NCI-H2171 treated with DMSO at 0.1 percent for 48 hours (cell line): ENCODE measurements at regions not wholly inside any gene's neighbourhood (a gene's known extent, or its start where the extent isn't known, plus 50 kb on each side); places are given as distances from the start of the nearest gene placed in this dataset.

Experiments
- DNase-seq: peaks from one replicate; lab custom pipeline; 2025; lab: John Stamatoyannopoulos, UW

GRCh38 chr16:82358606-82359221 lies 188.7 kb upstream of the MPHOSPH6 start:
- no peak for DNase-seq

- no peak for DNase-seq
Measured at GRCh38 chr16:82358161-82358560, 188.1 kb upstream of the MPHOSPH6 start.

- no peak for DNase-seq
Measured at GRCh38 chr16:82357237-82357636, 187.2 kb upstream of the MPHOSPH6 start.

DNA sequence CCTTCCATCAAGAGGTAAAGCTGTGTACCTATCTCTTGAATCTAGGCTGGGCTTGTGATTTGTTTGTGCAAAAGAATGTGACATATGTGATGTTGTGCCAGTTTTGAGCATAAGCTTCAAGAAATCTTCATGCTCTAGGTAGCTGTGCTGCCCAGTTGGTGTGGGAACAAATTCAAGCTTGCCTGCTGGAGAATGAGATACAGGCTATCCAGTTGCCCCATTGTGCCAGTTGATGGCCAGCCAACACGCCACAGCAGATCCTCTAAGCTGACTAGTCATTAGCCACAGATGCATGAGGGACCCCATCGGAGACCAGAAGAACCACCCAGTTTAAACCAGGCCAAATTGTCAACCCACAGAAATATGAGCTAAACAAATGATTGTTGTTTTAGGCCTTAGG lies 180.5 kb upstream of the MPHOSPH6 start:
- DNase-seq: no peak

GRCh38 chr16:82345318-82345717 lies 175.3 kb upstream of the MPHOSPH6 start:
- no peak for DNase-seq

GRCh38 chr16:82344157-82344556 lies 174.1 kb upstream of the MPHOSPH6 start:
- DNase-seq: no peak

DNA sequence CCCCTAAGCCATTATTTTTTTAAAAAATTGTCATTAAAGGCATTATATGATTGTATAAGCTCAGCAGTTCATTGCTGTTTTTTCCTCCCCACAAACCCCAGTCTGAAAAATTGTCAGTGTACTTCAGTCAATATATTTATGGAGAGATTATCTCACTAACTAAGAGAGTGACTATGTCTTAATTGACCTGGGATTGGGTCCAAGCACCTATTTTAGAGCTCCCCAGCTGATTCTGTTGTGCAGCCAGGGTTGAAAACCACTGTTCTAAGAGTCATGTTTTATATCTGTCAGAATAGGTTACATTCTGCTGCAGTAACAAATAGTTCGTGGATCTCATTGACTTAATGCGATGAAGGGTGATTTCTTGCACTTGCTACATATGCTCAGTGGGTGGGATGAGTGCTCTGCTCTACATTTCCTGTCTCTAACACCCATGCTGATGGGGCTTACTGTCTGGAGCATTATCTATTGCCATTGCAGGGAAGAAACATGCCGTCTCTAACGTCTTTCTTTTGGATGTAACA lies 171.2 kb upstream of the MPHOSPH6 start:
- no peak for DNase-seq

DNA sequence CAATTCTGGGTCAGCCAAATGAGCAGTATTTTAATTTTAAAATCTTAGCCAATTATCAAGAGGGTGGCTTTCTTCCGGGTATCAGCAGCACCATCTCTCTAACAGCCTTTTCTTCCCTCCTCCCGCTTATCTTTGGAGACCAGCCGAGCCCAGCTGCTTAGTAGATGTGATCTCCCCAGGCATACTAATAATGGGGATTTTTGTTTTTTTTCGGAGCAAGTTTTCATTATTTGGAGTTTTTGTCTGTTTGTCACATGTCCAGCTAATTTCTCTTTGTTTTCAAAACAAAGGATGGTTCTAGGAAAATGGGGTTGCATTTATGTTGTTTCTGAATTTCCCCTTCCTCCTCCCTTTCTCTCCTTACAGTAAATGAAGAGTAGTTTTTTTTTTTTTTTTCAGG lies 170.5 kb upstream of the MPHOSPH6 start:
- no peak for DNase-seq

DNA sequence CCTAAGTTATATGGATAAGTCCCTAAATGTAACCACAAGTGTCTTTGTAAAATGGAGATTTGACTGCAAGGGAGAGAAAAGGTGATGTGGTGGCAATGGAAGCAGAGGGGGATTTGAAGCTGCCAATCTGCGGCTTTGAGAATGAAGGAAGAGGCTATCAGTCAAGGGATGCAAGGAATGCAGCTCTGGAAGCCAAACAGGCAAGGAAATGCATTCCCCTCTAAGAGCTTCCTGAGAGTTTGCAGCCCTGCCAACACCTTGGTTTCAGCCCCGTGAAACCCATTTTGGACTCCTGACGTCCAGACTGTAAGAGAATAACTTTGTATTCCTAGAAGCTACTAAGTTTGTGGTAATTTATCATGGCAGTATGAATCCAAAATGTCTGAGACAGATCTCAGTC lies 167.3 kb upstream of the MPHOSPH6 start:
- DNase-seq: no peak

GRCh38 chr16:82331974-82332750 lies 162.1 kb upstream of the MPHOSPH6 start:
- no peak for DNase-seq

DNA sequence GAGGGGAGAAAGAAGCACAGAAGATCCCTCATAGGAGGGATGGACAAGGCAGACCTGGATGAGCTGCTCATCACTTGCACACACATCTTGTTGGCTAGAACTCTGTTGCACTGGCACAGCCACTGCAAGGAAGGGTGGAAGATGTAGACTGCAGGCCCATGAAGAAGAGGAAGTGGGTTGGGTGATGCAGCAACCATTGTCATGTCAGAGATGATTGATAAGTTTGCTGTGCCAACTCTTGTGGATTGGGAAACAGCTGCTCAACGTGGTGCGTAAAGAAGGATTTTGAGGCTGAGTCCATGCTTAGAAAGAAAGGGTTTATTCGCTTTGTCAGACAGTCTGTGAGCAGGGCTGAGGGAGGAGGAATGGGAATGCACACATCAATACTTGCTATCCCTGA lies 161.4 kb upstream of the MPHOSPH6 start:
- DNase-seq: no peak

DNA sequence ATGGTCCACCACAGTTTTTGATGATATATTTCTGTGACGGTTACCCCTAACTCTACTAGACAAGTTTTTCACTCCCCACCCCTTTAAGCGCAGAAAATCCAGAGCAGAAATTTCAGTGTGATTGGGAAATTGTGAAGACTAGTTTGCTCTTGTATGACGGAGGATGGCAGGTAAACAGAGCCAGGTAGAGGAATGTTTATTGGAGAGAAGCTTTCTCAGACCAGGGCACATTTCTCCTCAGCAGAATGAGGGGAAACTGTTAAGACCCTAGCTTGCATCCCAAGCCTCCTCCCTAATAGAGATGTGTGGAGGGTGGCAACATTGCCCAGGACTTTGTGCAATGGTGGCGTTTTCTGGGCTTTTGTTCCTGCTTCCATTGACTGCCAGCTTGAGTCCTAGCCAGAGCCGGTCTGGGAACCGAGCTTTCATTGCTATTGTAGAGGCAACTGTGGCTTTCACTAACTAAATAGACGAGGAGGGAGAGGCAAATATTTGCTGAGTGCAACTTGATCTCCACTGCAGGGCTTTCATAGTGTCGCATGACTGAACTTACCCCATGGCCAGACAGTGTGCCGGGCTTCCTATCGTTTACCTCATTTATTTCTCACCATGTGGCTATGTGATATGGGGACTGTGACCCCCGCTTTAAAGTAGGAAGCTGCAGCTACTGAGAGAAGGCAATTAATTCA lies 159.6 kb upstream of the MPHOSPH6 start:
- peak; percentile 52 for DNase-seq

- no peak for DNase-seq
Measured at GRCh38 chr16:82328881-82329469, 159.0 kb upstream of the MPHOSPH6 start.

GRCh38 chr16:82323171-82323570 lies 153.1 kb upstream of the MPHOSPH6 start:
- no peak for DNase-seq

DNA sequence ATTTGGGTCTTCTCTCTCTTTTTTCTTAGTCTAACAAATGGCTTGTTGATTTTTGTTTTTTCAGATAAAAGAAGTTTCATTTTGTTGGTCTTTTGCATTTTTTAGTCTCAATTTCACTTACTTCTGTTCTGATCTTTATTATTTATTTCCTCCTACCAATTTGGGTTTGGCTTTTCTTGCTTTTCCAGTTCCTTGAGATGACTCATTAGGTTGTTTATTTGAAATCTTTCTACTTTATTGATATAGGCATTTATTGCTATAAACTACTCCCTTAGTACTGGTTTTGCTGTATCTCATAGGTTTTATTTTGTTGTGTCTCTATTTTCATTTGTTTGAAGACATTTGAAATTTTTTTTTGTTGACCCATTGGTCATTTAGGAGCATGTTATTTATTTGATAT lies 152.2 kb upstream of the MPHOSPH6 start:
- DNase-seq: no peak

DNA sequence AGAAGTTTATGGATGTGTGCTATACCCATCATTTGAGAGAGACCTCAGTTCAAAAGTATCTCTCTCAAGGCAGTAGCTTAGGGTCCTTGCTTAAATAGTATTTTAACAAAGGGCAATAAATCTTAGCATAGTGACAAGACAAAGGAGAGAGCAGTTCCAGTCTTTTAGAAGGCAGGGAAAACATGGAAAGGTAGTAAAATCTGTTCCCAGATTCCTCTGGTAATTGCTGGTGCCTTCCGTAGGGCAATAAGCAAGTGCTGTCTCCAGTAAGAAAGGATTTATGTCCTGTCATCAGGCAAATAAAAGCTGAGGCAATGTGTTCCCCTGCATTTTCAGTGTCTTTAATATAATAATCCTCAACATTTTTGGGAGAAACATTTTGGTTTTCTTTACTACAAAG lies 149.0 kb upstream of the MPHOSPH6 start:
- DNase-seq: no peak

DNA sequence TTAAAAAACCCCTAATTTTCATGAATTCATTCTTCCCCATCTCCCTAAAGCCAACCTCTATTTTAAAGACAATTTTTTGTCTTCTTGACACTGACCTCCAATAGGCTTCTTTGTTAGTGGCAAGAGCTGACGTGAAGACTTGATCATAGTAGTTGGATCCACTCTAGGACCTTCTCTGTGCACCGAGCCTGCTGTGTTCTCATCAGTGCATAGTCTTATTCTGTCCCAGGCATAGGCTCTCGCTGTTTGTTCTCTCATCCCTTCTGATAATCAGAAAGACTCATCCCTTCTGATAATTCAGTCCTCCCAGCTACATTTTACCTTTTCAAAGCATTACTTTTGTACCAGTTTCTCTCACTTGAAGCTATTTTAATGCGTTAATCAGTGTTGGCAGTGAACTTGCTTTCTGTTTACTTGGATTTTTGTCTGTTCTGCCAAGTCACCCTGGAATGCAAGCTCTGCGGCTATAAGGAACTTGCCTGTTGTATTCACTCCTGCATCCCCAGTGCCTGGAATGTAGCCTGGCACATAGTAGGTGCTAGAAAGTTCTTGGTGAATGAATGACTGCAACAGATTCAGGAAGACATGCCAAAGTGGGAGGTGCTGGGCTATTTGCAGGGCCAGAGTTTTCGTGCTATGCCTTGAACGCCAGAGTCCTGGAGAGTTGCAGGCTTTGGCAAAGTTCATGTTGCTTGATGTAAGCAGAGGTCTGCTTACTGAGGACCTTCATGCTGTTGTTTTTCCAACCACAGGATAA lies 147.6 kb upstream of the MPHOSPH6 start:
- DNase-seq: no peak

GRCh38 chr16:82313754-82314153 lies 143.7 kb upstream of the MPHOSPH6 start:
- no peak for DNase-seq

- no peak for DNase-seq
Measured at GRCh38 chr16:82311528-82311927, 141.5 kb upstream of the MPHOSPH6 start.

GRCh38 chr16:82302042-82302727 lies 132.2 kb upstream of the MPHOSPH6 start:
- no peak for DNase-seq

GRCh38 chr16:82301146-82301755 lies 131.2 kb upstream of the MPHOSPH6 start:
- DNase-seq: no peak
